ENCODE measurements at regions not wholly inside any gene's neighbourhood (a gene's known extent, or its start where the extent isn't known, plus 50 kb on each side); places are given as distances from the start of the nearest gene placed in this dataset.

DNA sequence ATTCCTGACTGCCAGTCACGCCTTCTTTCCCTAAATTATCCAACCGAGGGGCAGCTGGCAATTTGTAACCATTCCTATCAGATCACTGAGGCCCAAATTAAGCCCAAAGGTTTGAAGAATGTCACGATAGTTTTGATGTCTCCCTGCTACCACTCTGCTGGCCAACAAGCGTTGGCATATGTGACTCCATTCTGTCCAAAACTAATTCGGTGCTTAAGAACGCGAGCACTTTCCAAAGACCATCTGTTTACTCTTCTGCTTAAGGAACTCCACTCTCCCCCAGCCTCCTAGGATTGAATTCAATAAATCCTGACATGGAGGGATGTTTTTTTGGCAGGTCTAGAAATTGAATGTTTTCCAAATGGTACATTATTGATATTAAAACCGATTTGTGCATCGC, 131.5 kb upstream of the CTBP2 start:
- WGBS (ENCODE audit: insufficient coverage, low lambda C conversion rate): 83% methylated on average over 2 of the region's 9 CpGs
- Histone ChIP-seq H3K4me3 (ENCODE audit: low read length) (no peak overlapping the region), H3K27me3 (ENCODE audit: control insufficient read depth, insufficient read depth, low read length) (peaks cover 6% of the 10 kb centered on the region), H3K27ac (ENCODE audit: low read length) (no peak overlapping the region), H3K4me1 (ENCODE audit: control insufficient read depth, insufficient read depth, low read length) (no peaks in the 10 kb centered on the region), H3K9me3 (ENCODE audit: control insufficient read depth, low read depth, low read length) (no peaks in the 10 kb centered on the region), H3K36me3 (ENCODE audit: control insufficient read depth, insufficient read depth, low read length) (no peaks in the 10 kb centered on the region)
- DNase-seq: no peak

DNA sequence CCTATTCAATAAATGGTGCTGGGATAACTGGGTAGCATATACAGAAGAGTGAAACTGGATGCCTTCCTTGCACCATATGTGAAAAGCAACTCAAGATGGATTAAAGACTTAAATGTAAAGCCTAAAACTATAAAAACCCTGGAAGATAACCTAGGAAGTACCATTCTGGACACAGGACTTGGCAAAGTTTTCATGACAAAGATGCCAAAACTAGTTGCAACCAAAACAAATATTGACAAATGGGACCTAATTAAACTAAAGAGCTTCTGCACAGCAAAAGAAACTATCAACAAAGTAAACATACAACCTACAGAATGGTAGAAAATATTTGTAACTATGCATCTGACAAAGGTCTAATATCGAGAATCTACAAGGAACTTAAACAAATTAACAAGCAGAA, 129.1 kb upstream of the CTBP2 start:
- peaks cover 6% of the 10 kb centered on the region for H3K27me3 ChIP-seq (ENCODE audit: control insufficient read depth, insufficient read depth, low read length)
- H3K36me3 ChIP-seq (ENCODE audit: control insufficient read depth, insufficient read depth, low read length): no peaks in the 10 kb centered on the region
- H3K9me3 ChIP-seq (ENCODE audit: control insufficient read depth, low read depth, low read length): no peaks in the 10 kb centered on the region
- H3K4me1 ChIP-seq (ENCODE audit: control insufficient read depth, insufficient read depth, low read length): no peaks in the 10 kb centered on the region
- 100% methylated on average over 1 of the region's 1 CpG for WGBS (ENCODE audit: insufficient coverage, low lambda C conversion rate)
- no peak overlapping the region for H3K27ac ChIP-seq (ENCODE audit: low read length)
- DNase-seq: no peak
- H3K4me3 ChIP-seq (ENCODE audit: low read length): no peak overlapping the region

DNA sequence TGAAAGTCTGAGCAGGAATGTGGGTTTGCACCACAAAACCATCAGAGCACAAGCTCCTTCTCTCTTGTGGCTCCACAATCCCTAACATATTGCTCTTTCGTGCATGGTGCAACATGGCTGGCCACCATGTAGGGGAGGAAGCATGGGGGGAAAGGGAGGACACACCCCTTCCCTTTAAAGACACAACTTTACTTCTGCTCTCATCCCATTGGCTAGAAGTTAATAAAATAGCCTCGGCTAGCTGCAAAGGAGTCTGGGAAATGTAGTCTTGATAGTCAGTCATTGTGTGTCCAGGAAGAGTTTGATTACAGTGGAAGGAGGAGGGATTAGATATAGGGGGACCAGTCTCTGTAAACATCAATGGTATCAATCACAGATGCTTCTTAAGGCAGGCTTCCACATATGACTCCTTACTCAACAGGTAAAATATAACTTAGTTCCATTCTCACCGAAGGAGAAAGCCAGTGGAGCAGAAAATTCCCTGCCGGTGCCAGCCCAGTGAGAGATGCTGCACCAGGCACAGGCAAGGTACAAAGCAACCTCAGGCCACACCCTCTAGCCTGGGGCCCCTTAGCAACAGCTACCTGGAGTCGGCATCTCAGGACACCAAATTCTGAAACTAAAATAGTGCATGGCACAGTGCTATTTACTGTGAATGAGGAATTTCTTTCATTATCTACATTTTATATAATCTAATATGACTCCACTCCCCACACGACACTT, 124.7 kb upstream of the CTBP2 start:
- no CpG with 5 or more reads among the region's 6 CpGs for WGBS (ENCODE audit: insufficient coverage, low lambda C conversion rate)
- no peaks in the 10 kb centered on the region for H3K4me1 ChIP-seq (ENCODE audit: control insufficient read depth, insufficient read depth, low read length)
- H3K9me3 ChIP-seq (ENCODE audit: control insufficient read depth, low read depth, low read length): no peaks in the 10 kb centered on the region
- no peak overlapping the region for H3K27ac ChIP-seq (ENCODE audit: low read length)
- DNase-seq: no peak
- H3K36me3 ChIP-seq (ENCODE audit: control insufficient read depth, insufficient read depth, low read length): no peaks in the 10 kb centered on the region
- H3K27me3 ChIP-seq (ENCODE audit: control insufficient read depth, insufficient read depth, low read length): peaks cover 10% of the 10 kb centered on the region
- H3K4me3 ChIP-seq (ENCODE audit: low read length): no peak overlapping the region

DNA sequence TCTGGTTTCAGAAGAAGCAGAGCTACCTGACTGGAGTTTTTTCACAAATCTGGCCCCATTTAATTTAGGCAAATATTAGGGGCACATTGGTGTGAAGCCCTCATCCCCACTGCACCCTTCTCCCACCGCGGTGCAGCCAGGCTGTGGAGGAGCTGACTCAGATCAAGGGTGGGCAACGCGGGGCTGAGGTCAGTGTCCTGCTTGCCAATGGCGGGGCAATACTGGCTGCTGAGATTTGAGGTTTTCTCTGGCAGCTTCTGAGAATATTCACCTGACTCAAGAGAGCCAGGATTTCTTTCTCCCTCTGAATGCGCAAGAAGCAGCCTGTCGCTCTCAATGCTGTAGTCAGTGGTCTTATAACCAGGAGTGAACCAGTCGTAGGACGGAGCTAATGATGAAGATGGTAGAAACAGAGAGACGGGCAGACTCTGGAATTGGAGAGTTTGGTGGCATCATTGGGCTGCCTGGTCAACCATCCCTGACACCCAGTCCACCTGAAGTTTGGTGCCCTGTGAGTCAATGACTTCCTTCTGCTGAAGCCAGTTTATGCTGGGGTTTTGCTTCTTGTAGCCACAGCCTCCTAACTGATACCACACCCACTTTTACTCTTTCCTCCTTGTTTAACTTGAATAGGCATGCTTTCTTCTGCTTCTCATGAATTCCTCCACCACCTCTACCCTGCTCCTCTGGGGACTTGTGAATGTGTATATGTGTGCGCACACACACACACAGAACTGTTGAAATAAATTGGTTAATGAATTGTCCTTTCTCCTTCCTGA, 123.7 kb upstream of the CTBP2 start:
- Histone ChIP-seq H3K4me1 (ENCODE audit: control insufficient read depth, insufficient read depth, low read length) (no peaks in the 10 kb centered on the region), H3K4me3 (ENCODE audit: low read length) (no peak overlapping the region), H3K9me3 (ENCODE audit: control insufficient read depth, low read depth, low read length) (no peaks in the 10 kb centered on the region), H3K36me3 (ENCODE audit: control insufficient read depth, insufficient read depth, low read length) (no peaks in the 10 kb centered on the region), H3K27ac (ENCODE audit: low read length) (no peak overlapping the region), H3K27me3 (ENCODE audit: control insufficient read depth, insufficient read depth, low read length) (peaks cover 10% of the 10 kb centered on the region)
- 100% methylated on average over 1 of the region's 11 CpGs for WGBS (ENCODE audit: insufficient coverage, low lambda C conversion rate)
- DNase-seq: no peak

DNA sequence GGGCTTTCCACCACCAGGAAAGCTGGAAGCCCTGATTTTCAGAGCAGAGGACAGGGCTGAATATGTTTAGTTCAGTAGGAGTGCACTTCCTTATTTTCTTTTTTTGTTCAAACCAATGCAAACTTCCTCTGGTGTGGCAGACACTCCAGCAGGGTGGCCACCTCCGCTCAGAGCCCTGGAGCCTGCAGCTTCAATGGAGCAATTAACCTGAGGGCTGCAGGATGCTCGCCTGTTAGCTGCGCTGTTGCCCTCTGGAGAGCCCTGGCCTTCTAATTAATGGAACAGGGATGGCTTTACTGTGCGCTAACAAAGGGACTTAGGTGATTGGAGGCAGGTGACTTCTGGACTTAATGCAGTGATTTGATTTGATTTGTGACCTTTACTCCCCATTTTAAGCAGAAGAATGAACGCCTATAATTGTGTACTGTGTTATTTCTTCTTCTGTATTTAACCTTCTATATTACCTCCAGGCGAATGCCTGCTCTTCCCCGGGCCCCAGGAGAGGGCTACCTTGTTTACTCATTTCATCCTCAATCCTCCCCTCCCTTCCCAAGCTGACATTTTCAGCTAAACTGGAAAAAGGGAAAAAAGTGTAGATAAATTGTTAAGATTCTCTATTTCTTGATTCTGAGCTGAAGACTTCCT, 123.0 kb upstream of the CTBP2 start:
- Histone ChIP-seq H3K36me3 (ENCODE audit: control insufficient read depth, insufficient read depth, low read length) (no peaks in the 10 kb centered on the region), H3K4me1 (ENCODE audit: control insufficient read depth, insufficient read depth, low read length) (no peaks in the 10 kb centered on the region), H3K27me3 (ENCODE audit: control insufficient read depth, insufficient read depth, low read length) (peaks cover 10% of the 10 kb centered on the region), H3K4me3 (ENCODE audit: low read length) (no peak overlapping the region), H3K27ac (ENCODE audit: low read length) (no peak overlapping the region), H3K9me3 (ENCODE audit: control insufficient read depth, low read depth, low read length) (no peaks in the 10 kb centered on the region)
- 58% methylated on average over 2 of the region's 7 CpGs for WGBS (ENCODE audit: insufficient coverage, low lambda C conversion rate)
- no peak for DNase-seq

DNA sequence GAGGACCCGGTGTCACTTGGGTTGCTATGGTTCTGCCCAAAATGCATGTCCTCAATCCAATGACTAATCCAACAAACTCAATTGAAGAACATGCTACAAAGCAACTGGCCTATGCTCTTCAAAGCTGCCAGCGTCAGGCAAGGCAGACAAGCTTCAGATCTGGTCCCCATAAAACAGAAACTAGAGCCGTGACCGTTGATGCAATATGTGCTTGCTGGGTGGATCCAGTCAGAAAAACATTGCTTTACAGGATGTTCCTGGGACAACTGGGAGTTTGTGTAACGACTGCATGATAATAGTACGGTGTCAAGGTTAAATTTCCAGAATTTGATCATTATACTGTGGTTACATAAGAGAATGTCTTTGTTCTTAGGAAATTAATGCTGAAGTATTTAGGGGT, 120.7 kb upstream of the CTBP2 start:
- Histone ChIP-seq H3K27me3 (ENCODE audit: control insufficient read depth, insufficient read depth, low read length) (peaks cover 6% of the 10 kb centered on the region), H3K4me3 (ENCODE audit: low read length) (no peak overlapping the region), H3K36me3 (ENCODE audit: control insufficient read depth, insufficient read depth, low read length) (no peaks in the 10 kb centered on the region), H3K9me3 (ENCODE audit: control insufficient read depth, low read depth, low read length) (no peaks in the 10 kb centered on the region), H3K27ac (ENCODE audit: low read length) (no peak overlapping the region), H3K4me1 (ENCODE audit: control insufficient read depth, insufficient read depth, low read length) (no peaks in the 10 kb centered on the region)
- no CpG with 5 or more reads among the region's 6 CpGs for WGBS (ENCODE audit: insufficient coverage, low lambda C conversion rate)
- DNase-seq: no peak

DNA sequence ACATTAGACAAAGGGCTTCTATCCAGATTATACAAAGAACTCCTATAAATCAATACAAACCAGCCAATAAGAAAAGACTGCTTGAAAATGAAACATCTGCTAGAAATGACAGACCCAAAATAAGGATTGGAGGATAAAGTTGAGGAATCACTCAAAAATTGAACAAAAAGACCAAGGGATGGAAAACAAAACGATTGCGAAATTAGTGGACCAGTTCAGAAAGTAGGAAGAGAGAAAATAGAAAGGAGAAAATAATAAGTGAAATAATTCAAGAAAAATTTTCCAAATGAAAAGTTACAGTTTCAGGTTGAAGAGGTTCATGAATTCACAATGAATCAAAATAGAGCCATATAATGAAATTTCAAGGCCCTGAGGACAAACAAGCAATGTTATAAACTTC, 115.8 kb upstream of the CTBP2 start:
- H3K36me3 ChIP-seq (ENCODE audit: control insufficient read depth, insufficient read depth, low read length): no peaks in the 10 kb centered on the region
- WGBS (ENCODE audit: insufficient coverage, low lambda C conversion rate): 94% methylated on average over 2 of the region's 2 CpGs
- peaks cover 3% of the 10 kb centered on the region for H3K27me3 ChIP-seq (ENCODE audit: control insufficient read depth, insufficient read depth, low read length)
- H3K9me3 ChIP-seq (ENCODE audit: control insufficient read depth, low read depth, low read length): no peaks in the 10 kb centered on the region
- H3K27ac ChIP-seq (ENCODE audit: low read length): no peak overlapping the region
- H3K4me3 ChIP-seq (ENCODE audit: low read length): no peak overlapping the region
- no peaks in the 10 kb centered on the region for H3K4me1 ChIP-seq (ENCODE audit: control insufficient read depth, insufficient read depth, low read length)
- no peak for DNase-seq

DNA sequence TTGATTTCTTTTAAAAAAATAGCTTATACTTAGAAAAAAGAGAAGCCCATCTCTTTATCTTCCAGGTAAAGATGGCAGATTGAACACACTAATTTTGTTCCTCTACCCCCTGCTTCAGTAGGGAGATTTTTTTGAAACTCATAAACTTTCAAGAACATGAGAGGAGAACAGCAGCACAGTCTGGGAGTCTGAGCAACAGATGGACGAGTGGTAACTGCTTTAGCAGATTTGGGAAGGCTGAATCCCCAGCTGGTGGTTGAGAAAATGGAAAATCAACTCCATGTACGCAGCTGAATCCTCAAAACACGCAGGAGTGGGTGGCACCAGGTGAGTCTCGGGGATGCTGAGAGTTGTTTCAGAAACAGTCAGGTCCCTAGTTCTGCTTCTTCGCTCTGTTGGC, 114.6 kb upstream of the CTBP2 start:
- Histone ChIP-seq H3K4me3 (ENCODE audit: low read length) (no peak overlapping the region), H3K4me1 (ENCODE audit: control insufficient read depth, insufficient read depth, low read length) (no peaks in the 10 kb centered on the region), H3K27me3 (ENCODE audit: control insufficient read depth, insufficient read depth, low read length) (peaks cover 3% of the 10 kb centered on the region), H3K9me3 (ENCODE audit: control insufficient read depth, low read depth, low read length) (no peaks in the 10 kb centered on the region), H3K27ac (ENCODE audit: low read length) (no peak overlapping the region), H3K36me3 (ENCODE audit: control insufficient read depth, insufficient read depth, low read length) (no peaks in the 10 kb centered on the region)
- no CpG with 5 or more reads among the region's 5 CpGs for WGBS (ENCODE audit: insufficient coverage, low lambda C conversion rate)
- no peak for DNase-seq

DNA sequence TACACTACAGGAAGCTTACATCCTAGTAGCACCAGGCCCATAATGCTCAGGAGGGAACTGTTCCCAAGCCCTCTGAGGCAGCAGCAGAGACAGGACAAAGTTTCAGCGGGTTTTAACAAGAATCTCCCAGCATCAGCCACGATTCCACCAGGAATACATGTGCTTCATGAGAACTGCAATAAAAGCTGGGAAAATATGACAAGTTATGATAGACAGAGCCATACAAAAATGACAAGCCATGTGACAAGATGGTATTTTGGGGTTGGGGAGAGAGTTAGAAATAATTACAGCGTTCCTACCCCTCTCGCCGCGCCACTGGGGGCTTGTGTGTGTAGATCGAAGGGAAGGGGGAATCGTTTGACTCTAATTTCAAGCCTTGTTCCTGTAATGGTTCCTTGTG, 112.7 kb upstream of the CTBP2 start:
- Histone ChIP-seq H3K4me3 (ENCODE audit: low read length) (no peak overlapping the region), H3K9me3 (ENCODE audit: control insufficient read depth, low read depth, low read length) (no peaks in the 10 kb centered on the region), H3K36me3 (ENCODE audit: control insufficient read depth, insufficient read depth, low read length) (no peaks in the 10 kb centered on the region), H3K27me3 (ENCODE audit: control insufficient read depth, insufficient read depth, low read length) (peaks cover 3% of the 10 kb centered on the region), H3K27ac (ENCODE audit: low read length) (no peak overlapping the region), H3K4me1 (ENCODE audit: control insufficient read depth, insufficient read depth, low read length) (no peaks in the 10 kb centered on the region)
- WGBS (ENCODE audit: insufficient coverage, low lambda C conversion rate): 100% methylated on average over 2 of the region's 8 CpGs
- no peak for DNase-seq

DNA sequence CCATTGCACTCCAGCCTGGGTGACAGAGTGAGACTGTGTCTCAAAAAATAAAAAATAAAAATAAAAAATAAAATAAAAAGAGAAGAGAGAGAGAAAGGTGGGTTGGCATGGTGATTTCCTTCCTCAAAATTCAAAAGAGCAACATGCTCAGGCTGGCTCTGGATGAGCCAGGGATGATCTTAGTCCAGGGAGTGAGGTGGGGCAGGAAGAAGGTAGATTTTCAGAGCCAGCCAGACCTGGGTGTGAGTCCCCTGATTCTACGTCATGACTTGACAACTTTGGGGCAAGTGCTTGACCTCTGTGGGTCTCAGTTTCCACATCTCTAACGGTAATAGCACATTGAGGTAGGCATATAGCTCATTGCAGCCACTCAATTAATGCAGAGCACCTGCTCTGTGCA, 109.4 kb upstream of the CTBP2 start:
- Histone ChIP-seq H3K27me3 (ENCODE audit: control insufficient read depth, insufficient read depth, low read length) (no peaks in the 10 kb centered on the region), H3K27ac (ENCODE audit: low read length) (no peak overlapping the region), H3K36me3 (ENCODE audit: control insufficient read depth, insufficient read depth, low read length) (no peaks in the 10 kb centered on the region), H3K4me1 (ENCODE audit: control insufficient read depth, insufficient read depth, low read length) (no peaks in the 10 kb centered on the region), H3K4me3 (ENCODE audit: low read length) (no peak overlapping the region), H3K9me3 (ENCODE audit: control insufficient read depth, low read depth, low read length) (no peaks in the 10 kb centered on the region)
- DNase-seq: no peak
- no CpG with 5 or more reads among the region's 2 CpGs for WGBS (ENCODE audit: insufficient coverage, low lambda C conversion rate)

Data from large intestine (tissue), 3 donors.